ENCODE measurements at regions not wholly inside any gene's neighbourhood (a gene's known extent, or its start where the extent isn't known, plus 50 kb on each side); places are given as distances from the start of the nearest gene placed in this dataset.

GRCh38 chr19:5290336-5291262, 50.0 kb downstream of the PTPRS start:
- no peak for DNase-seq (ENCODE audit: low spot score)
- Mint-ChIP-seq H3K4me3 (ENCODE audit: unreplicated experiment) (no peak overlapping the region), H3K4me1 (ENCODE audit: low read depth) (peaks cover 18% of the 10 kb centered on the region), H3K36me3 (ENCODE audit: low read depth) (no peaks in the 10 kb centered on the region), H3K27me3 (ENCODE audit: low read depth) (no peaks in the 10 kb centered on the region), H3K27ac (ENCODE audit: unreplicated experiment) (no peak overlapping the region), H3K9me3 (ENCODE audit: low read depth) (no peaks in the 10 kb centered on the region)
- TF ChIP-seq CTCF (IDR thresholded peaks at IDR 0.05), result no peak

- H3K27me3 Mint-ChIP-seq (ENCODE audit: low read depth), result no peaks in the 10 kb centered on the region
- H3K27ac Mint-ChIP-seq (ENCODE audit: unreplicated experiment), result no peak overlapping the region
- no peak for DNase-seq (ENCODE audit: low spot score)
- no peak for TF ChIP-seq CTCF (IDR thresholded peaks at IDR 0.05)
- no peak overlapping the region for H3K4me3 Mint-ChIP-seq (ENCODE audit: unreplicated experiment)
- peaks cover 4% of the 10 kb centered on the region for H3K36me3 Mint-ChIP-seq (ENCODE audit: low read depth)
- no peaks in the 10 kb centered on the region for H3K9me3 Mint-ChIP-seq (ENCODE audit: low read depth)
- H3K4me1 Mint-ChIP-seq (ENCODE audit: low read depth), result peaks cover 18% of the 10 kb centered on the region
Measured at GRCh38 chr19:5289060-5289990, 51.3 kb downstream of the PTPRS start.

GRCh38 chr19:5288347-5288739, 52.3 kb downstream of the PTPRS start:
- no peak for DNase-seq (ENCODE audit: low spot score)
- Mint-ChIP-seq H3K27ac (ENCODE audit: unreplicated experiment) (no peak overlapping the region), H3K4me1 (ENCODE audit: low read depth) (peaks cover 16% of the 10 kb centered on the region), H3K4me3 (ENCODE audit: unreplicated experiment) (no peak overlapping the region), H3K9me3 (ENCODE audit: low read depth) (no peaks in the 10 kb centered on the region), H3K27me3 (ENCODE audit: low read depth) (no peaks in the 10 kb centered on the region), H3K36me3 (ENCODE audit: low read depth) (peaks cover 7% of the 10 kb centered on the region)
- TF ChIP-seq CTCF (IDR thresholded peaks at IDR 0.05), result no peak

GRCh38 chr19:5287066-5287465, 53.5 kb downstream of the PTPRS start:
- TF ChIP-seq CTCF (IDR thresholded peaks at IDR 0.05), result no peak
- no peak overlapping the region for H3K4me3 Mint-ChIP-seq (ENCODE audit: unreplicated experiment)
- DNase-seq (ENCODE audit: low spot score), result no peak
- H3K27ac Mint-ChIP-seq (ENCODE audit: unreplicated experiment), result no peak overlapping the region
- H3K36me3 Mint-ChIP-seq (ENCODE audit: low read depth), result peaks cover 7% of the 10 kb centered on the region
- peaks cover 12% of the 10 kb centered on the region for H3K4me1 Mint-ChIP-seq (ENCODE audit: low read depth)
- H3K9me3 Mint-ChIP-seq (ENCODE audit: low read depth), result no peaks in the 10 kb centered on the region
- no peaks in the 10 kb centered on the region for H3K27me3 Mint-ChIP-seq (ENCODE audit: low read depth)

- TF ChIP-seq CTCF (IDR thresholded peaks at IDR 0.05), result no peak
- peaks cover 7% of the 10 kb centered on the region for H3K36me3 Mint-ChIP-seq (ENCODE audit: low read depth)
- no peaks in the 10 kb centered on the region for H3K9me3 Mint-ChIP-seq (ENCODE audit: low read depth)
- no peak for DNase-seq (ENCODE audit: low spot score)
- no peak overlapping the region for H3K27ac Mint-ChIP-seq (ENCODE audit: unreplicated experiment)
- peaks cover 7% of the 10 kb centered on the region for H3K4me1 Mint-ChIP-seq (ENCODE audit: low read depth)
- H3K4me3 Mint-ChIP-seq (ENCODE audit: unreplicated experiment), result no peak overlapping the region
- H3K27me3 Mint-ChIP-seq (ENCODE audit: low read depth), result no peaks in the 10 kb centered on the region
Measured at GRCh38 chr19:5286465-5287029, 54.1 kb downstream of the PTPRS start.
